Mesenchymal stem cell (in vitro differentiated cells and primary cell): ENCODE measurements at regions not wholly inside any gene's neighbourhood (a gene's known extent, or its start where the extent isn't known, plus 50 kb on each side); places are given as distances from the start of the nearest gene placed in this dataset.
"Not testable (repeated sequence)": the region's sequence is repeated elsewhere in the genome, so short reads cannot be mapped to it uniquely, and the experiment has no call there.

ENCODE experiments used
- DNase-seq: peaks from one replicate; pipeline ENCODE4 v3.0.0-alpha.2; 2013
- H2AFZ ChIP-seq: one replicate; pipeline ENCODE4 v1.6.1; 2013; ENCODE audit warnings: low read depth, mild to moderate bottlenecking, control low read depth, inconsistent platforms, low read length, moderate library complexity
- H2AK5ac ChIP-seq: 2 replicates; pipeline ENCODE4 v1.6.1; 2013; ENCODE audit warnings: low read length, moderate library complexity, mild to moderate bottlenecking, inconsistent platforms; ENCODE audit not compliant: severe bottlenecking
- H2BK120ac ChIP-seq: one replicate; pipeline ENCODE4 v1.6.1; 2013; ENCODE audit warnings: low read depth, mild to moderate bottlenecking, inconsistent platforms, low read length, moderate library complexity
- H2BK12ac ChIP-seq, 2 experiments: one replicate each; pipeline ENCODE4 v1.6.1; 2013; ENCODE audit warnings: inconsistent platforms in 2 of 2, low read length in 2 of 2, mild to moderate bottlenecking in 2 of 2, moderate library complexity in 2 of 2, control low read depth in 1 of 2
- H2BK15ac ChIP-seq: one replicate; pipeline ENCODE4 v1.6.1; 2013; ENCODE audit warnings: mild to moderate bottlenecking, low read depth, inconsistent platforms; ENCODE audit not compliant: poor library complexity, severe bottlenecking
- H2BK5ac ChIP-seq: 2 replicates; pipeline ENCODE4 v1.6.1; 2013; ENCODE audit warnings: low read depth, mild to moderate bottlenecking, low read length, control low read depth, inconsistent platforms; ENCODE audit not compliant: poor library complexity, severe bottlenecking
- H3K14ac ChIP-seq, 2 experiments: one replicate each; pipeline ENCODE4 v1.6.1; 2013; ENCODE audit warnings: inconsistent platforms in 2 of 2, low read length in 2 of 2, control low read depth in 1 of 2, mild to moderate bottlenecking in 1 of 2, moderate library complexity in 1 of 2
- H3K18ac ChIP-seq, 2 experiments: one replicate each; pipeline ENCODE4 v1.6.1; 2013; ENCODE audit warnings: inconsistent platforms in 2 of 2, low read length in 2 of 2, control low read depth in 1 of 2, low read depth in 1 of 2, mild to moderate bottlenecking in 1 of 2
- H3K23ac ChIP-seq, 2 experiments: one replicate each; pipeline ENCODE4 v1.6.1; 2013; ENCODE audit warnings: inconsistent platforms in 2 of 2, low read length in 2 of 2, mild to moderate bottlenecking in 2 of 2, moderate library complexity in 2 of 2, control low read depth in 1 of 2
- H3K27ac ChIP-seq: 2 replicates; pipeline ENCODE4 v1.5.1; 2013; ENCODE audit warnings: mild to moderate bottlenecking, moderate library complexity, low read length, control low read depth, inconsistent platforms; ENCODE audit not compliant: poor library complexity, severe bottlenecking
- H3K27me3 ChIP-seq, 2 experiments: 2 replicates each; pipeline versions ENCODE4 v1.6.1 to v1.7.0; 2013; ENCODE audit warnings: low read length in 2 of 2, mild to moderate bottlenecking in 2 of 2, moderate library complexity in 2 of 2, control low read depth in 1 of 2, inconsistent platforms in 1 of 2; ENCODE audit not compliant: control insufficient read depth in 1 of 2, insufficient read depth in 1 of 2
- H3K36me3 ChIP-seq, 2 experiments: 2 replicates each; pipeline versions ENCODE4 v1.6.1 to v1.7.0; 2013; ENCODE audit warnings: low read length in 2 of 2, control low read depth in 1 of 2, inconsistent platforms in 1 of 2, low read depth in 1 of 2, mild to moderate bottlenecking in 1 of 2; ENCODE audit not compliant: insufficient read depth in 2 of 2, control insufficient read depth in 1 of 2
- H3K4ac ChIP-seq, 2 experiments: one replicate each; pipeline ENCODE4 v1.6.1; 2013; ENCODE audit warnings: inconsistent platforms in 2 of 2, low read length in 2 of 2, mild to moderate bottlenecking in 2 of 2, moderate library complexity in 2 of 2, control low read depth in 1 of 2, low read depth in 1 of 2
- H3K4me1 ChIP-seq: 2 replicates; pipeline ENCODE4 v1.6.1; 2013; ENCODE audit warnings: low read depth, low read length, control low read depth; ENCODE audit not compliant: control insufficient read depth, insufficient read depth
- H3K4me2 ChIP-seq: 2 replicates; pipeline ENCODE4 v1.6.1; 2013; ENCODE audit warnings: low read length, mild to moderate bottlenecking, inconsistent platforms; ENCODE audit not compliant: poor library complexity, severe bottlenecking
- H3K4me3 ChIP-seq, 2 experiments: 2 replicates each; pipeline versions ENCODE4 v1.5.1 to v1.7.0; 2013; ENCODE audit warnings: low read length in 2 of 2, mild to moderate bottlenecking in 2 of 2, control low read depth in 1 of 2, low read depth in 1 of 2; ENCODE audit not compliant: insufficient read depth in 1 of 2
- H3K79me1 ChIP-seq: replicated peaks from 2 replicates; pipeline ENCODE4 v1.6.1; 2013; ENCODE audit warnings: mild to moderate bottlenecking, control low read depth, low read length, inconsistent platforms; ENCODE audit not compliant: poor library complexity, severe bottlenecking
- H3K9ac ChIP-seq: 2 replicates; pipeline ENCODE4 v1.7.0; 2013; ENCODE audit warnings: mild to moderate bottlenecking, low read length, moderate library complexity
- H3K9me3 ChIP-seq: 2 replicates; pipeline ENCODE4 v1.7.0; 2013; ENCODE audit warnings: mild to moderate bottlenecking, low read length; ENCODE audit not compliant: control insufficient read depth
- H4K8ac ChIP-seq: one replicate; pipeline ENCODE4 v1.6.1; 2013; ENCODE audit warnings: inconsistent platforms, mild to moderate bottlenecking, low read length, moderate library complexity
- H4K91ac ChIP-seq: one replicate; pipeline ENCODE4 v1.6.1; 2013; ENCODE audit warnings: mild to moderate bottlenecking, low read length, inconsistent platforms
- WGBS: methylation state at CpG from one replicate; pipeline ENCODE4 v1.1.7; 2013; ENCODE audit warnings: mixed read lengths; 5-methylcytosine and 5-hydroxymethylcytosine counted together

GRCh38 chr1:66464802-66465201, 69.2 kb upstream of the SGIP1 start:
- no peaks in the 10 kb centered on the region for H3K79me1 ChIP-seq
- peak overlapping the region; percentile 96 for H3K27ac ChIP-seq
- H2BK5ac ChIP-seq: peak overlapping the region; percentile 75
- peak overlapping the region in 1 of 2 experiments; percentile 34 for H2BK12ac ChIP-seq
- peak overlapping the region; percentile 70 to 86 for H3K18ac ChIP-seq
- H3K4me3 ChIP-seq: no peak overlapping the region
- no peak overlapping the region for H3K4me2 ChIP-seq
- DNase-seq: peak; percentile 87
- H2BK15ac ChIP-seq: no peak overlapping the region
- H3K9ac ChIP-seq: peak overlapping the region; percentile 81
- peaks cover 9% of the 10 kb centered on the region for H3K9me3 ChIP-seq
- H3K4me1 ChIP-seq: peaks cover 4% of the 10 kb centered on the region
- whole genome bisulfite sequencing: 5% methylated on average over 2 of the region's 2 CpGs
- H3K14ac ChIP-seq: no peak overlapping the region
- H4K91ac ChIP-seq: no peak overlapping the region
- no peak overlapping the region for H2BK120ac ChIP-seq
- H2AK5ac ChIP-seq: no peak overlapping the region
- no peaks in the 10 kb centered on the region for H3K36me3 ChIP-seq
- H3K4ac ChIP-seq: peak overlapping the region in 1 of 2 experiments; percentile 73
- no peaks in the 10 kb centered on the region for H3K27me3 ChIP-seq
- H2AFZ ChIP-seq: peak overlapping the region; percentile 1
- peak overlapping the region; percentile 81 for H4K8ac ChIP-seq
- H3K23ac ChIP-seq: no peak overlapping the region

GRCh38 chr1:66466695-66467094, 67.3 kb upstream of the SGIP1 start:
- not testable (repeated sequence) for H3K14ac ChIP-seq, H2BK120ac ChIP-seq, H3K23ac ChIP-seq, H2BK15ac ChIP-seq, H3K4me1 ChIP-seq, H3K4me2 ChIP-seq, H2AK5ac ChIP-seq, H3K79me1 ChIP-seq, H4K8ac ChIP-seq, H3K18ac ChIP-seq, H2BK12ac ChIP-seq, H3K4ac ChIP-seq, H2BK5ac ChIP-seq, H3K27me3 ChIP-seq, H3K36me3 ChIP-seq, H3K9me3 ChIP-seq, H3K4me3 ChIP-seq, H2AFZ ChIP-seq, H4K91ac ChIP-seq
- 0% methylated on average over 1 of the region's 2 CpGs for WGBS
- DNase-seq: peak; percentile 56
- Histone ChIP-seq H3K27ac (peak overlapping the region; percentile 77), H3K9ac (peak overlapping the region; percentile 23)

GRCh38 chr1:66468722-66469121, 65.2 kb upstream of the SGIP1 start:
- Histone ChIP-seq H4K8ac (no peak overlapping the region), H3K4me2 (no peak overlapping the region), H4K91ac (no peak overlapping the region), H3K14ac (no peak overlapping the region), H3K4ac (no peak overlapping the region), H3K27ac (no peak overlapping the region), H3K9ac (peak overlapping the region; percentile 26), H3K79me1 (no peaks in the 10 kb centered on the region), H2BK120ac (no peak overlapping the region), H2AK5ac (no peak overlapping the region), H3K27me3 (no peaks in the 10 kb centered on the region), H2BK5ac (no peak overlapping the region), H2AFZ (no peak overlapping the region), H3K4me3 (no peak overlapping the region), H2BK12ac (no peak overlapping the region), H3K4me1 (peaks cover 4% of the 10 kb centered on the region), H3K23ac (no peak overlapping the region), H3K18ac (no peak overlapping the region), H2BK15ac (no peak overlapping the region), H3K36me3 (no peaks in the 10 kb centered on the region), H3K9me3 (no peaks in the 10 kb centered on the region)
- DNase-seq: no peak
- WGBS: 95% methylated on average over 2 of the region's 2 CpGs

GRCh38 chr1:66475940-66476339, 58.0 kb upstream of the SGIP1 start:
- Histone ChIP-seq H3K27me3 (no peaks in the 10 kb centered on the region), H3K79me1 (no peaks in the 10 kb centered on the region)

More at GRCh38 chr1:66475940-66476339, 58.0 kb upstream of the SGIP1 start:
- H3K36me3 ChIP-seq: no peaks in the 10 kb centered on the region
- no peak overlapping the region for H2AFZ ChIP-seq
- H4K91ac ChIP-seq: no peak overlapping the region
- H3K4me2 ChIP-seq: no peak overlapping the region
- H3K4me3 ChIP-seq: no peak overlapping the region
- WGBS: 85% methylated on average over 2 of the region's 2 CpGs
- H3K9me3 ChIP-seq: peaks cover 9% of the 10 kb centered on the region
- H3K27ac ChIP-seq: no peak overlapping the region
- no peak overlapping the region for H4K8ac ChIP-seq
- H2BK120ac ChIP-seq: no peak overlapping the region
- H3K23ac ChIP-seq: no peak overlapping the region
- H2AK5ac ChIP-seq: no peak overlapping the region
- H2BK15ac ChIP-seq: peak overlapping the region; percentile 40
- no peak for DNase-seq
- no peak overlapping the region for H3K18ac ChIP-seq
- H2BK5ac ChIP-seq: no peak overlapping the region
- no peak overlapping the region for H3K9ac ChIP-seq
- H3K4me1 ChIP-seq: no peaks in the 10 kb centered on the region
- H3K4ac ChIP-seq: no peak overlapping the region
- H3K14ac ChIP-seq: no peak overlapping the region
- no peak overlapping the region for H2BK12ac ChIP-seq
